ENCODE measurements at regions not wholly inside any gene's neighbourhood (a gene's known extent, or its start where the extent isn't known, plus 50 kb on each side); places are given as distances from the start of the nearest gene placed in this dataset.

DNA sequence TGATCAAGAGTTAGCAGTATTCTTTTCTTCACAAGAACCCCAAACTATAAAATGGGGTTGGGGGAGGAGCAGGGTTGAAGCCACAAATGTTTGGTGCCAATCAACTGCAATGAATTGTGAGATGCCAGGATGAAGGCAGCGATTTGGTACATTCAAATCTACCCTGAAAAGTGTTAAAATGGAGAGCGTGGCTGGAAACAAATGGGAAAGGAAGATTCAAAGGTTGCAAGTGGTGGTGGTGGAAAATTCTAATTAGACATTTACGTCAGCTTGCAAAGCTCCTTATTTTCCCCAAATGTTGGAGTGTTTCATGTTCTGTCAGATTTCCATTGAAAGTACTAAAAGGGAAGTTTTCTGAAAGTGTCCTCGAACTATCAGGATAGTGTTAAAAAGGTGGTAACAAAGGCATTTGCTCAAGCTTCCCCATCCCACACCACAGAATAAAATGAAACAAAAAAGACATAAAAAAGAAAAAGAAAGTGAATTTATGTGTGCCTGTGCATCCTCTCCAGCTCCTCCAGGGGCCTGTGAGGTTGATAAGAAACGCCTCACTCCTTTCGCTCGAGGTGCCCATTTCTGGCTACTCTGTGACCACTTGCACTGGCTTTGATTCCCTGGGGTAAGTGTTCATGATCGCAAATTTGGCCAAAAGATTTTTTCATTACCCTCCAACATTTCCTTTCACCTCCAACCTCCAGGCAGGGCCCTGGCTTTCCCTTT, 424.1 kb upstream of the POU3F3 start:
- TF ChIP-seq, protein P1, sequence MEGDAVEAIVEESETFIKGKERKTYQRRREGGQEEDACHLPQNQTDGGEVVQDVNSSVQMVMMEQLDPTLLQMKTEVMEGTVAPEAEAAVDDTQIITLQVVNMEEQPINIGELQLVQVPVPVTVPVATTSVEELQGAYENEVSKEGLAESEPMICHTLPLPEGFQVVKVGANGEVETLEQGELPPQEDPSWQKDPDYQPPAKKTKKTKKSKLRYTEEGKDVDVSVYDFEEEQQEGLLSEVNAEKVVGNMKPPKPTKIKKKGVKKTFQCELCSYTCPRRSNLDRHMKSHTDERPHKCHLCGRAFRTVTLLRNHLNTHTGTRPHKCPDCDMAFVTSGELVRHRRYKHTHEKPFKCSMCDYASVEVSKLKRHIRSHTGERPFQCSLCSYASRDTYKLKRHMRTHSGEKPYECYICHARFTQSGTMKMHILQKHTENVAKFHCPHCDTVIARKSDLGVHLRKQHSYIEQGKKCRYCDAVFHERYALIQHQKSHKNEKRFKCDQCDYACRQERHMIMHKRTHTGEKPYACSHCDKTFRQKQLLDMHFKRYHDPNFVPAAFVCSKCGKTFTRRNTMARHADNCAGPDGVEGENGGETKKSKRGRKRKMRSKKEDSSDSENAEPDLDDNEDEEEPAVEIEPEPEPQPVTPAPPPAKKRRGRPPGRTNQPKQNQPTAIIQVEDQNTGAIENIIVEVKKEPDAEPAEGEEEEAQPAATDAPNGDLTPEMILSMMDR (IDR thresholded peaks at IDR 0.05; ENCODE audit: low read depth, low read length), result no peak
- H3K36me3 ChIP-seq, result no peaks in the 10 kb centered on the region

DNA sequence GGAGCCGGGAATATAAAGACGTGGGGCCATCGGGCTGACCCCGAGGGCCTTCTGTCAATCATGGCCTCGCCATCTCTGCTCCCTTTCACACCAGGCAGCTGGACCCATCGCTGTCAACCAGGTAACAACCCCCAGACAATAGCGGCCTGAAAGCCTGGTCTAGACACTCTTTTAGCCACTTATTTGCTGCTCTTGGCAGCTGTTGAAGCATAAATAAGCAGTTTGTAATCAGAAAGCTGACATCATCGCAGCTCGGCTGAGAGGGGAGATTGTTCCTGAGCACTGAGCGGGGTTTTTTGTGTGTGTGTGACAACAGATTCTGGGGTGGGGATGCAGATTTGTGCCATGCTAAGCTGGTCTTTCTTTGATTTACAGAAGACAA, 423.6 kb upstream of the POU3F3 start:
- TF ChIP-seq, protein P1 (IDR thresholded peaks at IDR 0.05; ENCODE audit: low read depth, low read length), result no peak
- Histone ChIP-seq H3K27me3 (ENCODE audit: insufficient read depth, low read depth, severe bottlenecking) (peaks cover 58% of the 10 kb centered on the region), H3K36me3 (no peaks in the 10 kb centered on the region), H3K9me3 (ENCODE audit: severe bottlenecking) (no peaks in the 10 kb centered on the region), H3K27ac (no peak overlapping the region), H3K4me3 (ENCODE audit: low read depth, low read length) (no peak overlapping the region)
- DNase-seq, result no peak

More for the DNA sequence above, 424.1 kb upstream of the POU3F3 start:
- no peak overlapping the region for H3K27ac ChIP-seq
- H3K9me3 ChIP-seq (ENCODE audit: severe bottlenecking), result no peaks in the 10 kb centered on the region
- no peak overlapping the region for H3K4me3 ChIP-seq (ENCODE audit: low read depth, low read length)
- H3K27me3 ChIP-seq (ENCODE audit: insufficient read depth, low read depth, severe bottlenecking), result peaks cover 64% of the 10 kb centered on the region
- no peak for DNase-seq

DNA sequence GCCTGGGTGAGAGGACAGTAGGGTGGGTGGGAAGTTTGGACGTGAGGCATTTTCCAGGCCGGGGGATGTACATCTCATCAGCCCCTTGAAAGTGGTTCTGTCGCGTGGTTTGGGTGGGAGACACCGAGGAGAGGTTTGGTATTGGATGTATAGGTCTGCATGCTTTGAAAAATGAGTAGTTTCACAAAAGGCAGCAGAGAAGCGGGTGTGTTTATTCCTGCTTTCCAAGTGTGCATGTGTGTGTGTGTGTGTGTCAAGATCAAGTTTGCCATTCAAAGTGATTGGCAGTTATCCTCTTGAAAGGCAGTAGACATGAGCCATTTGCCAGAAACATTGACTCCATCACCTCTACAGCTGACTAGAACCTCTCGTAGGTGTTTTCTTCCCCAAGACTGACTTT, 423.1 kb upstream of the POU3F3 start:
- TF ChIP-seq, protein P1 (IDR thresholded peaks at IDR 0.05; ENCODE audit: low read depth, low read length), result no peak
- DNase-seq, result no peak
- Histone ChIP-seq H3K27me3 (ENCODE audit: insufficient read depth, low read depth, severe bottlenecking) (peaks cover 60% of the 10 kb centered on the region), H3K9me3 (ENCODE audit: severe bottlenecking) (no peaks in the 10 kb centered on the region), H3K27ac (no peak overlapping the region), H3K36me3 (no peaks in the 10 kb centered on the region), H3K4me3 (ENCODE audit: low read depth, low read length) (no peak overlapping the region)

DNA sequence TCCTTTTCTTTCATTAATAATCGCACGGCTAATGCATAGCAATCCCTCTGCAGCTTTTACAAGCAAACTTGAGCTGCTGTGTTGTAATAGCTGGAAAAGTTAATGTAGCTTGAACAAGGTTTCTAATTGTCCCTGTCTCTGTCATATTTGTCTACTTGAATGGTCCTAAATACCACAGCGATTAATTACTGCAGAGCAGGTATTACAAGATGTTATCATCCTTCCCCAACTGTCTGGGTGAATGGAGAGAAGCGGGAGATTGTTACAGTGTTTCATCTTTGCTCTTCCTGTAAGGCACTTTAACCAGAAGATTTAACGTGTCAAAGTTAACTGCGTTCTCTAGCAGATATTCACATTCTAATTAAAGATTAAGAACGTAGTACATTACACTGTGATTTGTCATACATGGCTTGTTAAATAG, 422.2 kb upstream of the POU3F3 start:
- Histone ChIP-seq H3K27me3 (ENCODE audit: insufficient read depth, low read depth, severe bottlenecking) (peaks cover 61% of the 10 kb centered on the region), H3K4me3 (ENCODE audit: low read depth, low read length) (no peak overlapping the region), H3K27ac (no peak overlapping the region), H3K9me3 (ENCODE audit: severe bottlenecking) (no peaks in the 10 kb centered on the region), H3K36me3 (no peaks in the 10 kb centered on the region)
- no peak for DNase-seq
- TF ChIP-seq, protein P1 (IDR thresholded peaks at IDR 0.05; ENCODE audit: low read depth, low read length), result no peak

DNA sequence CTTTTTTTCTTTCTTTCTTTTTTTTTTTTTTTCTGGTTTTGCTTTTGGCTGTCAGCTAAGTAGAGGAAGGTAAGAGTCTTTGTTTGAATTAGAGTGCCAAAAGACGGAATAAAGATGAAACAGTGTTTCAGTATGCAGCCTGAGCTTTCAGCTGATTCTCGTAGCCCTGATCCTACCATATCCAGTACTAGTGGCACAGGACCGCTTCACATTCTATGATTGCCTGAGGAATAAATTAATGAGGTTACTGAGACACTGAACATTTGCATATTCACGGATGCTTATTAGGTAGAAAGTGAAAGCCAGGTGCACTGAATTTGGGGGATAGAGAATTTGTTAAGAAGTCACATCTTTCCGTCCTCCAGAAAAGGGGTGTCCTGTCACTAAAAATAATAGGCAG, 421.5 kb upstream of the POU3F3 start:
- Histone ChIP-seq H3K9me3 (ENCODE audit: severe bottlenecking) (no peaks in the 10 kb centered on the region), H3K27me3 (ENCODE audit: insufficient read depth, low read depth, severe bottlenecking) (peaks cover 54% of the 10 kb centered on the region), H3K27ac (no peak overlapping the region), H3K4me3 (ENCODE audit: low read depth, low read length) (no peak overlapping the region), H3K36me3 (no peaks in the 10 kb centered on the region)
- no peak for DNase-seq
- TF ChIP-seq, protein P1 (IDR thresholded peaks at IDR 0.05; ENCODE audit: low read depth, low read length), result no peak

DNA sequence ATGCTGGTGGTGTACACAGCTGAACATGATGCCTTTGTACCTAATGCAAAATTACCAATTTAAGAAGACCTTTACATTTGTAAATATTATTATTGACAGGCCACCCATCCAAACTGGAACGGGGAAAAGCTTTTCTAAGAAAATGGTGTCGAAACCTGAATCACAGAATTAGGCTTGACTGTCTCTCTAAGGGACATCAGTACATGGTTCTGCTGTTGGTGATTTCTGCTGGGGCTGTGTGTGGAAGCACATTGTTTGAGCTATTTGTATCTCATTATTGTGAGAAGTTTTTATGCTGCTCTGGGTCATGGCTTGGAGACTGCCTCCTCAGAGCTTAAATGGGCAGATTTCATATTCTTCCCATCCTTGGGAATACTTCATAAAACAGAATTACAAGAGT, 420.9 kb upstream of the POU3F3 start:
- TF ChIP-seq, protein P1 (IDR thresholded peaks at IDR 0.05; ENCODE audit: low read depth, low read length), result no peak
- Histone ChIP-seq H3K36me3 (no peaks in the 10 kb centered on the region), H3K9me3 (ENCODE audit: severe bottlenecking) (no peaks in the 10 kb centered on the region), H3K4me3 (ENCODE audit: low read depth, low read length) (no peak overlapping the region), H3K27me3 (ENCODE audit: insufficient read depth, low read depth, severe bottlenecking) (peaks cover 52% of the 10 kb centered on the region), H3K27ac (no peak overlapping the region)
- no peak for DNase-seq
